GM19468 (cell line): ENCODE measurements at regions not wholly inside any gene's neighbourhood (a gene's known extent, or its start where the extent isn't known, plus 50 kb on each side); places are given as distances from the start of the nearest gene placed in this dataset.
"Not testable (repeated sequence)": the region's sequence is repeated elsewhere in the genome, so short reads cannot be mapped to it uniquely, and the experiment has no call there.

Experiments used
- ATAC-seq: cut with Tn5 transposase; IDR thresholded peaks from one replicate; pipeline ENCODE4 v1.9.1; 2021; ENCODE audit warnings: mild to moderate bottlenecking, moderate library complexity, moderate number of reproducible peaks; ENCODE audit not compliant: unreplicated experiment; ENCODE audit errors: extremely low read depth

DNA sequence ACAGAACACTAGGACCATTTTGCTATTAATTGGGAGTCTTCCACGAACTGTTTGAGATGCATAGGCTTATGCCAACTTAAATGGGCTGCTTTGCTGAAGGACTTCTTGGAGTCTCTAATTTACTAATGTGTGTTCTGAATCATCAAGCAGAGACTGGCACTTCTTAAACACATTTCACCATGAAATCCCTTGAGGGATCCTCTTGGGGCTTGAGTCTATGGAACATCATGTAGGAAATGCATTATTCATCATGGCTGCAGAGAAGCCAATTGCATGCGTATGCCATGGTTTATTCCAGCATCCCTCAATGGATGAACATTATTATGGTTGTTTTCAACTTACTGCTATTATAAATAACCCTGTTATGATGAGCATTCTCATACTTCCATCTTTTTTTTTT, 73.4 kb downstream of the FGD2 start:
- no peak for ATAC-seq

DNA sequence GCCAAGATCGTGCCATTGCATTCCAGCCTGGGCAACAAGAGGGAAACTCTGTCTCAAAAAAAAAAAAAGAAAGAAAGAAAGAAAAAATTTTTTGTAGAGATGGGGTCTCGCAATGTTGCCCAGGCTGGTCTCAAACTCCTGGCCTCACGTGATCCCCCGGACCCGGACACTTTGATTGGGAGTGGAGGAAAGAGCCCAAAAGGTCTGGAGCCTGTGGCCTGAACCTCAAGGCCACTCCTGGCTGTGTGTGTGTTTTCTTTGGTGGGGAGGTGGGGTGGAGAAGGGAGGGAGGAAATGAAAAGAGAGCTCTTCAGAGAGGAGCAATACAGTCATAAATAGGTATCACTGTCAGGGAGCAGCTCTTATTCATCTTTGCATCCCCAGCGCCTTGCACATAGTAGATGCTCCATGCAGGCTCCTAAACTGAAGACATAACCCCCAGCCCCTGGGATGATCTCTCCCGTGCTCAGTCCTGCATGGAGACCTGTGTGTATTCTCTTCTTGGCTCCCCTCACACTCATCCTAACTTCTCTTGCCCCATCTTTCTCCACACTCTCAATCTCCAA, 75.7 kb downstream of the FGD2 start:
- ATAC-seq, result no peak

DNA sequence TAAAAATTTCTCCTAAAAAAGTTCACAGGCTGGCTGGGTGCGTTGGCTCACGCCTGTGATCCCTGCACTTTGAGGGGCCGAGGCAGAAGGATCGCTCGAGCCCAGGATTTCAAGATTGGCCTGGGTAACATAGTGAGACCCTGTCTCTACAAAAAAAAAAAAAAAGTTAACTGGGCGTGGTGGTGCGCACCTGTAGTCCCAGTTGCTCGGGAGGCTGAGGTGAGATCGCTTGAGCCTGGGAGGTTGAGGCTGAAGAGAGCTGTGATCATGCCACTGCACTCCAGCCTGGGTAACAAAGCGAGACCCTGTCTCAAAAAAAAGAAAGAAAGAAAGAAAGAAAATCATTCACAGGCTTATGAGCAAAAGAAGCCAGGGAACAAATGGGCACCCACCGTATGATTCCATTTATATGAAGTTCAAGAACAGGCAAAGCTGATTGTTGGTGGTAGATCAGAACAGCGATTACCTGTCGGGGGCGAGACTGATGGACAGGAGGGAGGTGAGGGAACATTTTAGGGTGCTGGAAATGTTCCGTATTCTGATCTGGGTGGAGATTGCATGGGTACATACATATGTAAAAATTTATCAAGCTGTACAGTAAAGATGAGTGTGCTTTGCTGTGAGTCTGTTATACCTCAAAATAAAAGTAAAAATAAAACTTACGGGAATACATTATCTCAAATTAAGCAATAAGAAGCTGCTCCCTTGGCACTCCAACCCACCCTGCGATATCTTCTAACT, 77.1 kb downstream of the FGD2 start:
- ATAC-seq, result no peak

DNA sequence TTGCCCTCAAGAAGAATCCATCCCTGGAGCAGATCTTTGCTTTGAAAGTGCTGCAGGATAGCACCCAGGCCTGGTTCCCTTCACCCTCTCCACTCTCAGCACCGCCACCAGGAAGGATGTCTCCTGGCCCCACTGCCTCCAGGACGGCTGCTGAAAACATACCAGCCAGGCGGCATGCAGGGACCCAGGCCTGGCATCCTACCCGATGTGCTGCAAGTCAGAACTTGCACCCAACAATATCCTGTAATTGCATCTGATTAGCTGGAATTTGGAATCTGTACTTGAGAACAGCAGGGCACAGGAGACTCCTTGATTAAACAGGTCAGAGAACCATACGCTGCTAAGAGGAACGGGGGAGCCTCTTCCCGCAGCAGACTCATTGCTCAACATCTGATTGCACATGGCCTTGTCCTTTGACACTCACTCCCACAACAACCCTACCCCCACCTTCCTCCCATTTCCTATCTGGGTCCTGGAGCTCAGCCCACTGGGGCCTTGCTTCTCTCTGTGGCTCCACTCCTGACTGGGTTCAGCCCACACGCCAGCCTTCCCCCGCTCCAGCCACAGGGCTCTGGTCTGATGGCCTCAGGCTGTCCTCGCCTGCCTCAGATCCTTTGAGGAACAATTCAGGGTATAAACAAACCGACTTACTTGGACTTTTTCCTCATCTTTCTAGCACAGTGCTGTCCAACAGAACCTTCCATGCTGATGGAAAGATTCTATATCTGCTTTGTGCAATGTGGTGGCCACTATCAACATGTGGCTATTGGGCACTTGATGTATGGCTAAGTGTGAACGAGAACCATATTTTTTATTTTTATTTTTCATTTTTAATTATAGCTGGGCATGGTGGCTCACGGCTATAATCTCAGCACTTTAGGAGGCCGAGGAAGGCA, 78.0 kb downstream of the FGD2 start:
- ATAC-seq, result no peak

DNA sequence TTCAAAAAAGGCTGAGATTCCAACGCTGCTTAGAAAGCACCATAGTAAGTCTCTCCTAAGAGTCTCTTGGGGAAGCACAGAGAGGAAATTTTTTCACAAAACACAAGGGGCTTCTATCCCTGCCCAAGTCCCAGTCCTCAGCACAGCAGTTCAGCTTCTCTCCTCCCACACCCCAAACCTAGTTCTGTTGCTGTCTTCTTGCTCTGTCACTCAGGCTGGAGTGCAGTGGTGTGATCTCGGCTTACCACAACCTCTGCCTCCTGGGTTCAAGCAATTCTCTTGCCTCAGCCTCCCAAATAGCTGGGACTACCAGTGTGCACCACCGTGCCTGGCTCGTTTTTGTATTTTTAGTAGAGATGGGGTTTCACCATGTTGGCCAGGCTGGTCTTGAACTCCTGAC, 79.2 kb downstream of the FGD2 start:
- not testable (repeated sequence) for ATAC-seq

- no peak for ATAC-seq
Observed at GRCh38 chr6:37085198-37085597, 79.7 kb downstream of the FGD2 start.

DNA sequence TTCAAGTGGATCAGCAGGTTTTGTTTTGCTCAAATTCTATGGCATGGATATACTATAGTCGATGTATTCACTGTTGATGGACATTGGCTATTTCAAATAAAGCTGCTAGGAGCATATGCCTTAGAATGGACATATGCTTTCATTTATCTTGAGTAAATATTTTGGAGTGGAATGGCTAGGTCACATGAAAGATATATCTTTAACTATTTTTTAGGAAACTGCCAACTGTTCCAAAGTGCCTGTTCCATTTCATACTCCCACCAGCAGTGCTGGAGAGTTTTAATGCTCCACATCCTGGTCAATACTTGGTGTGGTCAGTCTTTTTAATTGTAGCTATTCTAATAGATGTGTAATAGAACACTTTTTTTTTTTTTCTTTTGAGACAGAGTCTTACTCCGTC, 81.1 kb upstream of the PIM1 start:
- no peak for ATAC-seq

- no peak for ATAC-seq
Observed at GRCh38 chr6:37089783-37090182, 80.2 kb upstream of the PIM1 start.

DNA sequence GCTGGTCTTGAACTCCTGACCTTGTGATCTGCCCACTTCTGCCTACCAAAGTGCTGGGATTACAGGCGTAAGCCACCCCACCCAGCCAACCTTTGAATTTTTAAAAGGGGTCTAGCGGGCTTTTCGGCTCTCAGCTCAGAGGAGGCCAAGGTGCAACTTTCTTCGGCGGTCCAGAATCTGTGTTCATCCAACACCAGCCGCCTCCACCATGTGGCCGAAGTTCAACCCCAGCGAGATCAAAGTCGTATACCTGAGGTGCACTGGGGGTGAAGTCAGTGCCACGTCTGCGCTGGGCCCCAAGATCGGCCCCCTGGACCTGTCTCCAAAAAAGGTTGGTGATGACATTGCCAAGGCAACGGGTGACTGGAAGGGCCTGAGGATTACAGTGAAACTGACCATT, 78.8 kb upstream of the PIM1 start:
- ATAC-seq, result not testable (repeated sequence)

GRCh38 chr6:37091586-37091985, 78.4 kb upstream of the PIM1 start:
- not testable (repeated sequence) for ATAC-seq

- no peak for ATAC-seq
Observed at GRCh38 chr6:37092923-37093727, 76.8 kb upstream of the PIM1 start.

DNA sequence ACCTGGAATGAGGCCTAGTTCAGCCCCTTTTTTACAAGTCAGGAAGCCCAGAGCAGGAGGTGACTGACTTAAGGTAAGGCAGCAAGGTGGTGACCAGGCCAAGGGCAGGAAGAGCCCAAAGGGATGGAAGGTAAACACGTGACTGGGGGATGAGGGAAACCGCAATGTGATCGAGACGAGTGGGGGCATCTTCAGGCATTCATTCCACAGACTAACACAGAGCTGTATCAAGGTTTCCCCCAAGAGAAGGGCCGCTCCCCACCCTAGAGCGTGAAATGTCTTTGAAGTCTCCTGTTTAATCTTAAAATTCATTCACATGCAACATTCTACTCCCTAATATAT, 76.3 kb upstream of the PIM1 start:
- ATAC-seq, result no peak

- ATAC-seq, result no peak
Observed at GRCh38 chr6:37095997-37096396, 74.0 kb upstream of the PIM1 start.

GRCh38 chr6:37097335-37097734, 72.6 kb upstream of the PIM1 start:
- no peak for ATAC-seq

DNA sequence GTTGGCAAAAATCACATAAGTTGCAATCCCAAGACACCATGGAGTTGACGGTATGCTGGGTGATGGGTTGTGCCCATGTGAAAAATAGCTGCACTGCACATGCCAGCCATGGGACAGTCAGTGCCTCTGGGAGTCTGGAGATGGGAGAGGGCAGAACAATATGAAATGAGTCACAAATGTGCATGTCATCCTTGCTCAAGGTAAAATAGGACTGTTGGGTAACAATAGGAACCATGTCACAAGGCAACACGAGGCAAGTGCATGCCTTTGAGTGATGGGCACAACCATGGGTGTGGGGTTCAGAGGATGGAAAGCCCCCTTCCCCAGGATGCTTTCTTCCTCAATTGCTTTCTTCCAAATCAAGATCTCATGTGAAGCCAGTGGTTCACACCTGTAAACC, 70.5 kb upstream of the PIM1 start:
- no peak for ATAC-seq

DNA sequence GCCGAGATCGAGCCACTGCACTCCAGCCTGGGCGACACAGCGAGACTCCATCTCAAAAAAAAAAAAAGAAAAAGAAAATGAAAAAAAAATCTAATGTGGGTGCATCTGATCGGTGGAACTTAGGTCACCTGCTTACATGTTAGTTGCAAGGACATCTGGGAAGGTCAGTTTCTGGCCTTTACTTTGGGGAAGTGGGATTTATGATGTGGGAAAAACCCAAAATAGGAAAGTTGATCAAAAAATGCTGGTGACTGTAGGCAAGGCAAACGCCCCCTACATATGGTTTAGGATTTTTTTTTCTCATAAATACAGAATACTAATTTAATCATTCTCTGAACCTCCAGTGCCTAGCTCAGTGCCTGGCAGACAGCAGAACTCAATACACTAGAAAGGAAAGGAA, 69.2 kb upstream of the PIM1 start:
- no peak for ATAC-seq

DNA sequence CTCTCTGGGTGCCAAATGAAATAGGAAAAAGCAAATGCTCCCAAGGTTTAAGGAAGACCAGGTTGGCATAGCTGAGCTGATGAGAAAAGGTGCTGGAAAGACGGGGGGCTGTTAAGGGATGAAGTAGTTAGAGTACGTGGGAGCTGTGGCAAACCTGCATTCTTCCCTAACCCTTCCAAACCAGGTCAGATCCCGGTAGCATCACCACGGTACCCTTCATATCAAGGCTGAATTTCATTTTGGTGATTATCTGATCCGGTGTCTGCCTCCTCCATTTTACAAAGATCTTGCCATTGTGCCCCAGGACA, 68.0 kb upstream of the PIM1 start:
- no peak for ATAC-seq

DNA sequence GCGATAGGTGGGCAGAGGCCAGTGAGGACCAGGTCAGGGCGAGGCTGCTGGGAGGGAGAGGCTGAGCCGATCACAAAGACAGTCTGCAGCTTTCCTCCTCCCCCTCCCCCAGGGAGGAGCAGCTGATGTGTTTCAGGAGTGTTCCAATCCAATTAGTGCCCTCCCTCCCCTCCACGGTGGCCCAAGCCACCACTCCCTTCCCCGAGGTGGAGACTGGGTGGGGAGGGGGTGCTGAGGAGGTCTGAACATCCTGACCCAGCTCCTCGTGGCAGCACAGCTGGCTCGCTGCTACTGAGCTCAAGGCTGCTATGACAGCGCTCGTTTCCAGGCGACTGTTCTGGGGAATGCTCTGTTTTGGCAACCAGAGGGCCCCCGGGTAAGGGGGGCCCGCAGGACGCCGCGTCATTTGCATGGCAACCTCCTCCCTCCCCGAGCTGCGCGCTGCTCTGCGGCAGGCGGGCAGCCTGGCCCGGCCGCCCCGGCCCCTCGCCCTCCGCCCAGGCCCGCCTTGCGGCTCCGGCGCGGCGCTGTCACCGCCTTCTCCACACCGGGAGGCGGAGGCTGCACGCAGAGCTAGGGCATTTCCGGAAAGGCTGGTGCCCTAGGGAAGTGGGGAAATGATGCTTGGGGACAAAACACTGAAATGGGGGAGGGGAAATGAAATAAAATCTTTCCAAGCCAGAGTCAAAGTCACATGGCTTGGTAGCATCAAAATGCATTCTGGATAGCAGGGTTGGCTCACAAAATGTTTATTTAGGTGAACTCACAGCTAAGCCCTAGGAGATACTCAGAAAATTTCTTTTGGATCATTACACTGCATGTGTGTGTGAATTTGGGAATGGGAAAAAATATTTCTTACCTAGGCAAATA, 67.4 kb upstream of the PIM1 start:
- ATAC-seq, result peak; percentile 59

GRCh38 chr6:37103169-37104039, 66.5 kb upstream of the PIM1 start:
- ATAC-seq, result no peak
